Endodermal cell (in vitro differentiated cells): ENCODE measurements at regions not wholly inside any gene's neighbourhood (a gene's known extent, or its start where the extent isn't known, plus 50 kb on each side); places are given as distances from the start of the nearest gene placed in this dataset.

Experiments used
- DNase-seq: peaks from one replicate; pipeline ENCODE4 v3.0.0-alpha.2; 2017
- H3K27ac ChIP-seq: 2 replicates; pipeline ENCODE4 v1.5.1; 2013; ENCODE audit warnings: mild to moderate bottlenecking, low read depth, low read length, moderate library complexity
- H3K27me3 ChIP-seq: 2 replicates; pipeline ENCODE4 v1.6.1; 2013; ENCODE audit warnings: mild to moderate bottlenecking, low read length, moderate library complexity; ENCODE audit not compliant: insufficient read depth, control insufficient read depth, poor library complexity, severe bottlenecking
- H3K36me3 ChIP-seq: 2 replicates; pipeline ENCODE4 v1.7.0; 2013; ENCODE audit warnings: mild to moderate bottlenecking, low read length, moderate library complexity; ENCODE audit not compliant: control insufficient read depth, insufficient read depth
- H3K4me1 ChIP-seq: one replicate; pipeline ENCODE4 v1.7.0; 2013; ENCODE audit warnings: low read length; ENCODE audit not compliant: control insufficient read depth, insufficient read depth
- H3K4me3 ChIP-seq: 2 replicates; pipeline ENCODE4 v1.5.1; 2013; ENCODE audit warnings: mild to moderate bottlenecking, low read length, moderate library complexity
- H3K9ac ChIP-seq: 2 replicates; pipeline ENCODE4 v1.6.1; 2013; ENCODE audit warnings: mild to moderate bottlenecking, low read length, moderate library complexity; ENCODE audit not compliant: poor library complexity, severe bottlenecking; ENCODE audit errors: extremely low read depth
- H3K9me3 ChIP-seq: 2 replicates; pipeline ENCODE4 v1.6.1; 2013; ENCODE audit warnings: mild to moderate bottlenecking, low read length, moderate library complexity; ENCODE audit not compliant: control insufficient read depth
- H3K27ac Mint-ChIP-seq: 2 replicates; pipeline ENCODE4 v1.8.0; 2020; ENCODE audit warnings: mixed read lengths
- H3K27me3 Mint-ChIP-seq: 2 replicates; pipeline ENCODE4 v1.8.0; 2021; ENCODE audit warnings: mild to moderate bottlenecking, mixed read lengths; ENCODE audit not compliant: insufficient read depth
- H3K36me3 Mint-ChIP-seq: 2 replicates; pipeline ENCODE4 v1.8.0; 2020; ENCODE audit warnings: low read depth, mixed read lengths
- H3K4me1 Mint-ChIP-seq: 2 replicates; pipeline ENCODE4 v1.8.0; 2020; ENCODE audit warnings: mixed read lengths
- H3K4me3 Mint-ChIP-seq: 2 replicates; pipeline ENCODE4 v1.8.0; 2020; ENCODE audit warnings: mild to moderate bottlenecking, moderate library complexity, mixed read lengths
- H3K9me3 Mint-ChIP-seq: 2 replicates; pipeline ENCODE4 v1.8.0; 2020; ENCODE audit warnings: mild to moderate bottlenecking, mixed read lengths
- CTCF ChIP-seq: fragments of 200-600 bp; sonication (generic); conservative IDR thresholded peaks from 2 replicates; pipeline ENCODE4 v1.5.0; 2021; ENCODE audit warnings: antibody characterized with exemption, mild to moderate bottlenecking
- WGBS, 2 experiments: methylation state at CpG; one replicate each; pipeline versions ENCODE4 v1.1.5 to v1.1.7; 2013; ENCODE audit warnings: missing lambda C conversion rate in 2 of 2, mixed read lengths in 1 of 2; ENCODE audit not compliant: insufficient coverage in 1 of 2, insufficient read length in 1 of 2; 5-methylcytosine and 5-hydroxymethylcytosine counted together

- Mint-ChIP-seq H3K4me1 (peaks cover 14% of the 10 kb centered on the region), H3K36me3 (no peaks in the 10 kb centered on the region), H3K4me3 (no peak overlapping the region), H3K9me3 (no peaks in the 10 kb centered on the region), H3K27me3 (peaks cover 20% of the 10 kb centered on the region), H3K27ac (no peak overlapping the region)
- no peak overlapping the region for H3K4me3 ChIP-seq
- H3K4me1 ChIP-seq, result peaks cover 9% of the 10 kb centered on the region
- H3K27me3 ChIP-seq, result no peaks in the 10 kb centered on the region
- TF ChIP-seq CTCF, result no peak
- H3K9ac ChIP-seq, result no peak overlapping the region
- H3K36me3 ChIP-seq, result no peaks in the 10 kb centered on the region
- H3K27ac ChIP-seq, result no peak overlapping the region
- WGBS, 2 experiments, result 88 to 89% methylated on average over 3 of the region's 3 CpGs
- no peak for DNase-seq
- no peaks in the 10 kb centered on the region for H3K9me3 ChIP-seq
Measured at GRCh38 chr7:24341691-24342413, 57.9 kb downstream of the NPY start.

GRCh38 chr7:24343614-24344013, 59.6 kb downstream of the NPY start:
- Histone ChIP-seq H3K4me1 (peaks cover 6% of the 10 kb centered on the region), H3K9ac (no peak overlapping the region), H3K4me3 (no peak overlapping the region), H3K36me3 (no peaks in the 10 kb centered on the region), H3K27ac (no peak overlapping the region), H3K9me3 (no peaks in the 10 kb centered on the region), H3K27me3 (no peaks in the 10 kb centered on the region)
- no peak for DNase-seq
- Mint-ChIP-seq H3K27ac (no peak overlapping the region), H3K4me1 (peaks cover 4% of the 10 kb centered on the region), H3K9me3 (no peaks in the 10 kb centered on the region), H3K27me3 (peaks cover 4% of the 10 kb centered on the region), H3K36me3 (no peaks in the 10 kb centered on the region), H3K4me3 (no peak overlapping the region)
- 78 to 91% methylated on average over 1 to 2 of the region's 2 CpGs for WGBS, 2 experiments
- peak; percentile 58 for TF ChIP-seq CTCF

- H3K4me1 ChIP-seq, result peaks cover 6% of the 10 kb centered on the region
- Mint-ChIP-seq H3K27ac (no peak overlapping the region), H3K36me3 (no peaks in the 10 kb centered on the region), H3K4me3 (no peak overlapping the region), H3K4me1 (peaks cover 13% of the 10 kb centered on the region), H3K27me3 (no peaks in the 10 kb centered on the region), H3K9me3 (no peaks in the 10 kb centered on the region)
- H3K9me3 ChIP-seq, result no peaks in the 10 kb centered on the region
- no peak overlapping the region for H3K27ac ChIP-seq
- no peaks in the 10 kb centered on the region for H3K27me3 ChIP-seq
- no peak overlapping the region for H3K4me3 ChIP-seq
- H3K9ac ChIP-seq, result no peak overlapping the region
- no peak for TF ChIP-seq CTCF
- H3K36me3 ChIP-seq, result no peaks in the 10 kb centered on the region
- WGBS, 2 experiments, result 84 to 85% methylated on average over 4 to 5 of the region's 5 CpGs
- DNase-seq, result no peak
Measured at GRCh38 chr7:24346129-24346528, 62.1 kb downstream of the NPY start.
